GM13976 (cell line): ENCODE measurements at regions not wholly inside any gene's neighbourhood (a gene's known extent, or its start where the extent isn't known, plus 50 kb on each side); places are given as distances from the start of the nearest gene placed in this dataset.
"Not testable (repeated sequence)": the region's sequence is repeated elsewhere in the genome, so short reads cannot be mapped to it uniquely, and the experiment has no call there.

ENCODE experiments used
- DNase-seq: peaks from one replicate; pipeline ENCODE4 v3.0.0; 2012; ENCODE audit warnings: low spot score
- in situ Hi-C: fragments of 300-500 bp; cut with MboI; formaldehyde crosslinking; loops from one replicate; pipeline ENCODE4 v1.12.0; 2022; ENCODE audit warnings: low sequenced_read_pairs, mixed read lengths, inconsistent platforms; ENCODE audit not compliant: unreplicated experiment
- TF ChIP-seq, protein P1 (sequence below): IDR thresholded peaks from 2 replicates; pipeline ENCODE4 v1.5.1; 2012; ENCODE audit warnings: borderline replicate concordance, mild to moderate bottlenecking; ENCODE audit not compliant: insufficient read depth; ENCODE audit errors: extremely low read depth, missing control alignments, control extremely low read depth

DNA sequence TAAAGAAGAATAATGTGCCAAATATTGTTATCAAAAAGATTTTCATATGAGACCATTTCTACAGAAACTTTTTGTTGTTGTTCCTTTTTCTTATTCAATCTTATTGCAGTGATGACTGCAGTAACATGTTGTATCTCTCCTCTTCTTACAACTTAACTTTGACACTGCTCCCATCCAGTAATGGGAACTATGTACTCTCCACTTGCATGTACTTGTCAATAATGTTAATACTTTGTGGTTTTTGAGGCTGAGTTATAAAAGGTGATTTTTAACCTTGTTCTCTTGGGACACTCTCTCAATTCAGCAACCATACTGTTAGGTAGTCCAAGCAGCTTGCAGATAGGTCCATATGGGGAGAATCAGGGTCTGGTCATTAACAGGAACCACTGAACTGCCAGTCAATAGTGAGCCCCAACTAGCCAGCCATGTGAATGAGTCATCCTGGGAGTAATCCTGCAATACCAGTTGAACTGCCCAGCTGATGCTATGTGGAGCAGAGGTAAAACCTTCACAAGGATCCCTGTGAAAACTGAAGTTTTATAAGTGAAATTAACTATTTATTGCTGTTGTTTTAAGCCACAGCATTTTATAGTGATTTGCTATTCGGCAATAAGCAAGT, 199.6 kb upstream of the DAB2 start:
- TF ChIP-seq, protein P1, sequence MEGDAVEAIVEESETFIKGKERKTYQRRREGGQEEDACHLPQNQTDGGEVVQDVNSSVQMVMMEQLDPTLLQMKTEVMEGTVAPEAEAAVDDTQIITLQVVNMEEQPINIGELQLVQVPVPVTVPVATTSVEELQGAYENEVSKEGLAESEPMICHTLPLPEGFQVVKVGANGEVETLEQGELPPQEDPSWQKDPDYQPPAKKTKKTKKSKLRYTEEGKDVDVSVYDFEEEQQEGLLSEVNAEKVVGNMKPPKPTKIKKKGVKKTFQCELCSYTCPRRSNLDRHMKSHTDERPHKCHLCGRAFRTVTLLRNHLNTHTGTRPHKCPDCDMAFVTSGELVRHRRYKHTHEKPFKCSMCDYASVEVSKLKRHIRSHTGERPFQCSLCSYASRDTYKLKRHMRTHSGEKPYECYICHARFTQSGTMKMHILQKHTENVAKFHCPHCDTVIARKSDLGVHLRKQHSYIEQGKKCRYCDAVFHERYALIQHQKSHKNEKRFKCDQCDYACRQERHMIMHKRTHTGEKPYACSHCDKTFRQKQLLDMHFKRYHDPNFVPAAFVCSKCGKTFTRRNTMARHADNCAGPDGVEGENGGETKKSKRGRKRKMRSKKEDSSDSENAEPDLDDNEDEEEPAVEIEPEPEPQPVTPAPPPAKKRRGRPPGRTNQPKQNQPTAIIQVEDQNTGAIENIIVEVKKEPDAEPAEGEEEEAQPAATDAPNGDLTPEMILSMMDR: no peak
- no peak for DNase-seq
- in situ Hi-C loops: no loop called here

- in situ Hi-C loops: no loop called here
- no peak for DNase-seq
- TF ChIP-seq, protein P1: no peak
These were observed 198.6 kb upstream of the DAB2 start for GRCh38 chr5:39623291-39623865.

GRCh38 chr5:39622281-39622680, 197.5 kb upstream of the DAB2 start:
- no peak for DNase-seq
- TF ChIP-seq, protein P1: no peak
- in situ Hi-C loops: no loop called here

GRCh38 chr5:39619168-39619818, 194.5 kb upstream of the DAB2 start:
- in situ Hi-C loops: no loop called here
- TF ChIP-seq, protein P1: no peak

DNA sequence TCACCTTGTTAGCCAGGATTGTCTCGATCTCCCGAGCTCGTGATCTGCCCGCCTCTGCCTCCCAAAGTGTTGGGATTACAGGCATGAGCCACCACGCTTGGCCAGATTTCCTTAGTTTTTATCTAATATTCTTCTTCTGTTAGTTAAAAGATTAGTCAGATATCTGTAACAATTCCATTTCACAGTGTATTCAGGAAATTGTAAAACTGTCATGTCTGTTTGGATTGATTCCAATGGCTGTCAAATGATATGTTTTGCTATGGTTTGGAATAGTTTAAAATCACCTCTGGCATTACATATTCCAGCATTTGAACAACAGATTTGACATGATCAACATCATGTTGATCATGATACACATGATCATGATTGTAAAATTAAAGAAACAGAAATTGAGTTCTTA, 193.6 kb upstream of the DAB2 start:
- in situ Hi-C loops: no loop called here
- TF ChIP-seq, protein P1: no peak
- no peak for DNase-seq

More at GRCh38 chr5:39619168-39619818, 194.5 kb upstream of the DAB2 start:
- DNase-seq: no peak

- in situ Hi-C loops: no loop called here
- no peak for DNase-seq
- TF ChIP-seq, protein P1: no peak
These were observed 191.4 kb upstream of the DAB2 start for GRCh38 chr5:39616131-39616530.

GRCh38 chr5:39611076-39611475, 186.3 kb upstream of the DAB2 start:
- in situ Hi-C loops, DNase-seq: not testable (repeated sequence)
